ENCODE measurements at regions not wholly inside any gene's neighbourhood (a gene's known extent, or its start where the extent isn't known, plus 50 kb on each side); places are given as distances from the start of the nearest gene placed in this dataset.

DNA sequence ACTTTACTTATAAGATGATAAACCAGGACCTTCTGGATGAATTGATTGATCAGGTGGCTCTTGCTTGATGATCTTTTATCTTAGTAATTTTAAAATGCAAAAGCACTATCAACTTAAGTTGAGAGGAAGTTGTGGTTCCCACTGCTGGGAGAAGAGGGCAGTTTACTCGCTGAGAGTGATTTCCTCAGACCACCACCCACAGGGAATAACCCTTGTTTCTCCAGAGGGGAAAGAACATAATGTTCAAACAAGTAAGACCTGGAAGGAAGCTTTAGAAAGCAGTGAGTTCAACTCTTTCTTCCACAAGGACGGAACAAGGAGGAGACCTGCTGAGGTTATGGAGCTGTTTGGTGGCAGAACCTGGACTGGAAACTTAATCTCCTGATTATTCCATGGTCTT lies 138.7 kb downstream of the FAM204A start:
- H3K27me3 ChIP-seq (ENCODE audit: insufficient read depth, poor library complexity, severe bottlenecking): no peaks in the 10 kb centered on the region
- no peak overlapping the region for H3K27ac ChIP-seq (replicated peaks)
- no peak for DNase-seq (ENCODE audit: low read depth in 1 of 2, low spot score in 1 of 2)
- no peak for TF ChIP-seq SPI1 (IDR thresholded peaks at IDR 0.05; ENCODE audit: borderline replicate concordance, low read depth)
- TF ChIP-seq POLR2AphosphoS5 (IDR thresholded peaks at IDR 0.05; ENCODE audit: low read depth): no peak
- TF ChIP-seq, protein P1, sequence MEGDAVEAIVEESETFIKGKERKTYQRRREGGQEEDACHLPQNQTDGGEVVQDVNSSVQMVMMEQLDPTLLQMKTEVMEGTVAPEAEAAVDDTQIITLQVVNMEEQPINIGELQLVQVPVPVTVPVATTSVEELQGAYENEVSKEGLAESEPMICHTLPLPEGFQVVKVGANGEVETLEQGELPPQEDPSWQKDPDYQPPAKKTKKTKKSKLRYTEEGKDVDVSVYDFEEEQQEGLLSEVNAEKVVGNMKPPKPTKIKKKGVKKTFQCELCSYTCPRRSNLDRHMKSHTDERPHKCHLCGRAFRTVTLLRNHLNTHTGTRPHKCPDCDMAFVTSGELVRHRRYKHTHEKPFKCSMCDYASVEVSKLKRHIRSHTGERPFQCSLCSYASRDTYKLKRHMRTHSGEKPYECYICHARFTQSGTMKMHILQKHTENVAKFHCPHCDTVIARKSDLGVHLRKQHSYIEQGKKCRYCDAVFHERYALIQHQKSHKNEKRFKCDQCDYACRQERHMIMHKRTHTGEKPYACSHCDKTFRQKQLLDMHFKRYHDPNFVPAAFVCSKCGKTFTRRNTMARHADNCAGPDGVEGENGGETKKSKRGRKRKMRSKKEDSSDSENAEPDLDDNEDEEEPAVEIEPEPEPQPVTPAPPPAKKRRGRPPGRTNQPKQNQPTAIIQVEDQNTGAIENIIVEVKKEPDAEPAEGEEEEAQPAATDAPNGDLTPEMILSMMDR (IDR thresholded peaks at IDR 0.05; ENCODE audit: insufficient read depth, low read length): no peak
- TF ChIP-seq, protein P2, sequence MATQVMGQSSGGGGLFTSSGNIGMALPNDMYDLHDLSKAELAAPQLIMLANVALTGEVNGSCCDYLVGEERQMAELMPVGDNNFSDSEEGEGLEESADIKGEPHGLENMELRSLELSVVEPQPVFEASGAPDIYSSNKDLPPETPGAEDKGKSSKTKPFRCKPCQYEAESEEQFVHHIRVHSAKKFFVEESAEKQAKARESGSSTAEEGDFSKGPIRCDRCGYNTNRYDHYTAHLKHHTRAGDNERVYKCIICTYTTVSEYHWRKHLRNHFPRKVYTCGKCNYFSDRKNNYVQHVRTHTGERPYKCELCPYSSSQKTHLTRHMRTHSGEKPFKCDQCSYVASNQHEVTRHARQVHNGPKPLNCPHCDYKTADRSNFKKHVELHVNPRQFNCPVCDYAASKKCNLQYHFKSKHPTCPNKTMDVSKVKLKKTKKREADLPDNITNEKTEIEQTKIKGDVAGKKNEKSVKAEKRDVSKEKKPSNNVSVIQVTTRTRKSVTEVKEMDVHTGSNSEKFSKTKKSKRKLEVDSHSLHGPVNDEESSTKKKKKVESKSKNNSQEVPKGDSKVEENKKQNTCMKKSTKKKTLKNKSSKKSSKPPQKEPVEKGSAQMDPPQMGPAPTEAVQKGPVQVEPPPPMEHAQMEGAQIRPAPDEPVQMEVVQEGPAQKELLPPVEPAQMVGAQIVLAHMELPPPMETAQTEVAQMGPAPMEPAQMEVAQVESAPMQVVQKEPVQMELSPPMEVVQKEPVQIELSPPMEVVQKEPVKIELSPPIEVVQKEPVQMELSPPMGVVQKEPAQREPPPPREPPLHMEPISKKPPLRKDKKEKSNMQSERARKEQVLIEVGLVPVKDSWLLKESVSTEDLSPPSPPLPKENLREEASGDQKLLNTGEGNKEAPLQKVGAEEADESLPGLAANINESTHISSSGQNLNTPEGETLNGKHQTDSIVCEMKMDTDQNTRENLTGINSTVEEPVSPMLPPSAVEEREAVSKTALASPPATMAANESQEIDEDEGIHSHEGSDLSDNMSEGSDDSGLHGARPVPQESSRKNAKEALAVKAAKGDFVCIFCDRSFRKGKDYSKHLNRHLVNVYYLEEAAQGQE (IDR thresholded peaks at IDR 0.05; ENCODE audit: insufficient replicate concordance, low read depth): no peak
- no peak for TF ChIP-seq GABPA (IDR thresholded peaks at IDR 0.05; ENCODE audit: low read depth)
- no peak overlapping the region for H3K4me3 ChIP-seq (replicated peaks; ENCODE audit: insufficient read depth, low read length)

DNA sequence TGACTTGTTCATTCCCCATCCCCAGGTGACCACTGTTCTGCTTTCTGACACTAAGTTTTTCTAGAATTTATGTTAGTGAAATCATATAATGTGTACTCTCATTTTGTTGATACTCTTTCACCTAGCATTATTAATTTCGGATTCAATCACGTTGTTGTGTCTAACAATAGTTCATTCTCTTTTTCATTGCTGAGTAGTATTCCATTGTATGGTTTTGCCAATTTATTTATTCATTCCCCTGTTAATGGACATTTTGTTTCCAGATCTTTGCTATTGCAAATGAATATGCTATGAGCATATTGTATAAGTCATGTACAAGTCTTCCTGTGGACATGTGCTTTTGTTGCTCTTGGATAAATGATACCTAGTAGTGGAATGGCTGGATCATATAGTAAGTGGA lies 146.4 kb downstream of the FAM204A start:
- Histone ChIP-seq H3K27ac (replicated peaks) (no peak overlapping the region), H3K27me3 (ENCODE audit: insufficient read depth, poor library complexity, severe bottlenecking) (no peaks in the 10 kb centered on the region), H3K4me3 (replicated peaks; ENCODE audit: insufficient read depth, low read length) (no peak overlapping the region)
- TF ChIP-seq, protein P2 (IDR thresholded peaks at IDR 0.05; ENCODE audit: insufficient replicate concordance, low read depth): no peak
- TF ChIP-seq SPI1 (IDR thresholded peaks at IDR 0.05; ENCODE audit: borderline replicate concordance, low read depth) (no peak), POLR2AphosphoS5 (IDR thresholded peaks at IDR 0.05; ENCODE audit: low read depth) (no peak), GABPA (IDR thresholded peaks at IDR 0.05; ENCODE audit: low read depth) (no peak)
- TF ChIP-seq, protein P1 (IDR thresholded peaks at IDR 0.05; ENCODE audit: insufficient read depth, low read length): no peak
- DNase-seq (ENCODE audit: low read depth in 1 of 2, low spot score in 1 of 2): no peak

DNA sequence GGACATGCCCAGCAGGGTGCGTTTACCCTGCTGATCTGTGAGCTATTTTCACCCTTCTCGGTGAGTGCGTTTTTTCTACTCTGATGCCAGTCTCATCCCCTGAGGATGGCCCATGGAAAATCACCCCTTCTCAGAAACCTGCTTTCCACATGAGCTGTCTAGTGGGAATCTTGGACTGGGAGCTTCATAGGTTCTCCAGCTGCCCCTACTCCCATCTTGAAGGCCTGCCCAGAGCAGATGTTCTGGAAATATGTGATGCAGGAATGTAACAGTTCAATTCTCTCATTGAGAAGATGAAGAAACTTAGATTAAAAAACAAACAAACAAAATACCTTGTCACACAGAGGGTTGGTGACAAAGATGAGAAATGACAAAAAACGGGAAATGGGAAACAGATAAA lies 146.9 kb upstream of the RAB11FIP2 start:
- no peak overlapping the region for H3K4me3 ChIP-seq (replicated peaks; ENCODE audit: insufficient read depth, low read length)
- TF ChIP-seq POLR2AphosphoS5 (IDR thresholded peaks at IDR 0.05; ENCODE audit: low read depth) (no peak), SPI1 (IDR thresholded peaks at IDR 0.05; ENCODE audit: borderline replicate concordance, low read depth) (no peak), GABPA (IDR thresholded peaks at IDR 0.05; ENCODE audit: low read depth) (no peak)
- TF ChIP-seq, protein P2 (IDR thresholded peaks at IDR 0.05; ENCODE audit: insufficient replicate concordance, low read depth): no peak
- TF ChIP-seq, protein P1 (IDR thresholded peaks at IDR 0.05; ENCODE audit: insufficient read depth, low read length): no peak
- H3K27ac ChIP-seq (replicated peaks): no peak overlapping the region
- no peaks in the 10 kb centered on the region for H3K27me3 ChIP-seq (ENCODE audit: insufficient read depth, poor library complexity, severe bottlenecking)
- DNase-seq (ENCODE audit: low read depth in 1 of 2, low spot score in 1 of 2): no peak

All from HL-60 (cell line).